Stimulated activated CD8-positive, alpha-beta memory T cell treated with anti-CD3 and anti-CD28 coated beads, Interleukin-7, amount 100 ng/mL, for 48 hours (primary cell): ENCODE measurements at regions not wholly inside any gene's neighbourhood (a gene's known extent, or its start where the extent isn't known, plus 50 kb on each side); places are given as distances from the start of the nearest gene placed in this dataset.

Source experiments
- DNase-seq, 2 donors: peaks; one replicate each; pipeline ENCODE4 v3.0.0-alpha.2; 2020; ENCODE audit warnings: low read depth in 1 of 2; ENCODE audit errors: extremely low read depth in 1 of 2

GRCh38 chr14:82270286-82270685 is 736.6 kb upstream of the SEL1L start:
- no peak for DNase-seq

GRCh38 chr14:82298811-82299210 is 765.2 kb upstream of the SEL1L start:
- no peak for DNase-seq

- no peak for DNase-seq
Measured at GRCh38 chr14:82309199-82309598, 775.5 kb upstream of the SEL1L start.

DNA sequence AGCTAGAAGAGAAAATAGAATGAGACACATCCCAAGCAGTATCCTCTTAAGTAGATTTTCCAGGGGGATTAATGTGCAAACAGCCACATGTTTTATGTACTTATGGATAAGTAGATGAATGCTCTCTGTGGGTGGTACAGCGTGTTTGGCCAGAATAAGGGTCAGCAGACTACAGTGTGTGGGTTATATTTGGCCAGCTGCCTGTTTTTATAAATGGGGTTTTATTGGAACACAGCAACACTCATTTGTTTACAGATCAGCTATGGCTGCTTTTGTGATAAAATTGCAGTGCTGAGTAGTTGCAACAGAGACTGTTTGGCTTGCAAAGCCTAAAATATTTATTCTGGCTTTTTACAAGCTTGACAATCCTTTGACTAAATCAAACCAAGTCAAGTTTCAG is 780.2 kb upstream of the SEL1L start:
- no peak for DNase-seq

- DNase-seq, result no peak
Measured at GRCh38 chr14:82328442-82328841, 794.8 kb upstream of the SEL1L start.

DNA sequence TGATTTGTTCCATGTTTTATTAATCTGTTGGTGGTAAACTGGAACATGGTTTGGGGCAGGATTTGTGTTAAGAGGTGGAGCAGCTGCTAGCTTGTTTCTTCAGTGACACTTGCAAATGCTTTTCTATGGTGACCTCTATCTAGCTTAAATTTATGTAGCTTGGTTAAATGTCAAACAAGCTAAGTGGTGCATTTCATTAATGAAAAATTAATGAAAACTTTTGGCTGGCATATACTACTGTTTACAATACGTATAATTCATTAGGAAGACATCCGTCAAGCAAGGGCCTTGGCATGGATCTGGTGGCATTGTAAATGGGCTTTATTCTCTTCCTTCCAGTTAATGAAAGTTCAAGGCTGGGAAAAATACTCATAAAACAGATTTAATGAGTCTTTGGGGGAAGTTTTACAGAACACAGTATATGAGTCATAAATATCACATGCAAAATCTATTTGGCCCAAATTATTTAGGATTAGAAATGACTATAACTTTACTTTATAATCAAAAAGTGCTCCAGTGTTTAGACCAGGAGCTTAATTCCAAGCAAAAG is 807.7 kb upstream of the SEL1L start:
- no peak for DNase-seq

DNA sequence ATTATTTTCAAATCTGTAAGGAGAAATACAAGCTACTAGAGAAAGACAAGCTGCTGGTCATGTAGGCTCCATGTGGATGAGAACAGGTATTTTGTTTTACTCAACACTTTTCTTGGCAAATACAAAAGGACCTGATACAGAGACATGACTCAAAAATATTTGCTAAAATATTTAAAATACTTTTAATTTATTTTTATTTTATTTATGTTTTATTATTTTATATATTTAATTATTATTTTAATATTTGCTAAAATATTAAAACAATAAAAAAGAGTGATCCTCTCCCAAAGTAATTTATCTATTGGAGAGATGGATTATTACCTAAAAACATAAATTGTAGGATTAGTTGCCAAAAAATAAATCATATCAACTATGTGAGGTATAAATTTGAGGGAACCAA is 808.9 kb upstream of the SEL1L start:
- no peak for DNase-seq

DNA sequence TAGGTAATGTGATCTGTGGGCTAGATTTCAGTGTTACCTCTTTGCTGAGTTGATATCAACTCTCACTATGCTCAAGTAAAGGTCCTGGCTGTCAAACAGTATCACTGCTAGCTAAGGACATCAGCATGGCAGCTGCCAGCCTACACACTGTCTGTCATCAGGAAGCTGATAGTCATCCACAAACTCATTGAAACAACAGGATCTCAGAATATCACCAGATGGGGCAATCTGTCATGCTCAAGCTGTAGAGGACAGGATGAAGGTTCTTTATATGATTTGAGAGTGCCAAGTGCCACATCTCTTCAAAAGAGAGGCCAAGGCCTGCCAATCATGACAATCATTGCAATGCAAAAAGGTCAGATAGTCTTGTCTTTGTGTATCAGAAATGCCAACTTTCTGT is 811.5 kb upstream of the SEL1L start:
- no peak for DNase-seq

GRCh38 chr14:82354126-82354525 is 820.5 kb upstream of the SEL1L start:
- DNase-seq, result no peak

DNA sequence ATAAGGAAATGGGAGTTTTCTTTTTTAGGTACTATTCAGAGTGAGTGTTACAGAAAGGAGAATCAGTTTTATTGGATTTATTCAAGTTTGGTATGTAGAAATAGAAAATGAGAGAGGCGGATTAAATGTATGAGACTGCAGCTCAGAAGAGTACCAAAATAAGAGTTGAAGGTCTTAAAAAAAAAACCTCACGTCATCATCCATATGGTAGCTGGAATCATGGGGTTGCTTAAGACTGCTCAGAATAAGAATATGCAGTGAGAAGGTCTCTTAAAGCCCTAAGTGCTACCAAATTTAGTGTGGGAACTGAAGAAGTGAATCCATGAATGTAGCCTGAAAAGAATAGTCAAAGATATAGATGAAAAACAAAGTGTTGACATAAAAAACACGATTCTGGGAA is 825.5 kb upstream of the SEL1L start:
- DNase-seq, result no peak

DNA sequence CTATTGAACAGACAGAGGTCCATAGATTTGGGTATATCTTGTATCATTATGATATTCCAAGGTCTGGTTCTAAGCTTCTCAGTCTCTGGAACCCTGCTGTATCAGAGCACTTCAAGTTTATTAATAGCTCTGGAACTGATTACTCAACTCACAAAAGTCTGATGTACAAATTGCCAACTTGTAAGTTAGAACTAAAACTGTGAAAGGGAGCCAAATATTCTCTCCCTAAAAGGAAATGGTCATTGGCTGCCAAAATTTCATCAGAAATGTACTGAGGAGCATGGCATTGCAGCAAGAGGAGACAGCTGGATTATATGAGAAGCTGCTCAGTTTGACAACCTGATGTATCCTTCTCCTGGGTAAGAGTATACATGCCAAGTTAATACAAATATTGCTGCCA is 828.8 kb upstream of the SEL1L start:
- no peak for DNase-seq

DNA sequence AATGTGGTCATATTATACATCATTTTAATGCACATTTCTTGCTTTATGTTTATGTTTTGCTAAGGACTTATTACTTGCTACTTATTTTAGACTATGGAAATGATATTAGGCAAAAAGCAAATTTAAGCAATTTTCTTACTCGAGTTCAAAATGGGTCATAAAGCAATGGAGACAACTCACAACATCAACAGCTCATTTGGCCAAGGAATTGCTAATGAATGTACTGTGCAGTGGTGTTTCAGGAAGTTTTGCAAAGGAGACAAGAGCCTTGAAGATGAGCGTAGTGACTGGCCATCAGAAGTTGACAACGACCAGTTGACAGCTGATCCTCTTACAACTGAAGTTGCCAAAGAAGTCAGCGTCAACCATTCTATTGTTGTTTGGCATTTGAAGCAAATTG is 831.8 kb upstream of the SEL1L start:
- DNase-seq, result no peak

GRCh38 chr14:82366803-82367202 is 833.1 kb upstream of the SEL1L start:
- no peak for DNase-seq

DNA sequence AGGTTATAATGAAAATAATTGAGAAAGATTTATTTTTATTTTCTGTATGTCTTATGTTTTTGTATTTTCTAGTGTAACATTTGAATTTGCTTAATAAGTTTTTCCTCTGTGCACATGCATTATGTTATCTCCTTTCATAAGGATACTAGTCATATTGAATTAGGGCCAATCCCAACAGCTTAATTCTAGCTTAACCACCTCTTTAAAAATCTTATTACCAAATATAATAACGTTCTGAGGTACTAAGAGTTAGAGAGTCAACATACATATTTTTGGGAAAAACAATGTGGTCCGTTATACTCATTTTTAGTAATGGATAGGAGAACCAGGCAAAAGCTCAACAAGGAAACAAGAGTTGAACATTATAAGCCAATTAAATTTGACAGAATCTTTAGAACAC is 845.6 kb upstream of the SEL1L start:
- DNase-seq, result no peak

GRCh38 chr14:82385048-82385447 is 851.4 kb upstream of the SEL1L start:
- DNase-seq, result no peak

DNA sequence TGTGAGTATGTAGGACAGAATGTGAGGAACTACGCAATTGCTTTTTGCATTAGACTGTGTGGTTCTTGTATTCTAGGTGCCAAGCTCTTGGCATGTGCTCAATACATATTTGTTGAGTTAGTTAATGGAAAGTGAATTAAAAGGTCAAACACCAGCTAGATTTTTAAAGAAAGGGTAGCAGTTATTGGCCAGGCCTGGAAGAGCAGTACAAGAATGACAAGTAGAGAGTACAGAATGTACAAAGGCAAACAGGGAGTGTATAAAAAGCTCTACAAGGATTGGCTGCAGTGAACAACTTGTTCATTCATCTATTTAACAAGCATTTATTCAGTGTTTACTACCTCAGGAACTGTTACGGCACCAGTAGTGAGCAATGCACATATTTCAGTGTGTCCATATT is 854.0 kb upstream of the SEL1L start:
- no peak for DNase-seq

DNA sequence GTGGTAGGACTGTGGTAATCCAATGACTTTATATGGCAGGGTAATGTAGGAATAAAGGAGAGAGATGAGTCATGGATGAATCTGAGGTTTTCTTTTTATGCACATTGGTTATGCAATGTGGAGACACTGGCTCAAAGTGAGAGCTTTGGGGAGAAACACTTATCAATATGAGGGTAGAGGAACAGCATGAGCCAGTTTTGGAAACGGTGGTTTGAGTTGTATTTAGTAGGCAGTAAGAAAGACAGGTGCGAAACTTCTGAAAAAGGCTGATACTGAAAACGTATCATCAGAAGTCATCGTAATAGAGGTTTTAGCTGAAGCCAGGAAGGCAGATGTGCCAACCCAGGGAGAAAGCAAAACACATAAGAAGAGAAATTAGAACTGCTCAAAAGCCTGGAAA is 854.8 kb upstream of the SEL1L start:
- no peak for DNase-seq

GRCh38 chr14:82390586-82390985 is 856.9 kb upstream of the SEL1L start:
- DNase-seq, result no peak

DNA sequence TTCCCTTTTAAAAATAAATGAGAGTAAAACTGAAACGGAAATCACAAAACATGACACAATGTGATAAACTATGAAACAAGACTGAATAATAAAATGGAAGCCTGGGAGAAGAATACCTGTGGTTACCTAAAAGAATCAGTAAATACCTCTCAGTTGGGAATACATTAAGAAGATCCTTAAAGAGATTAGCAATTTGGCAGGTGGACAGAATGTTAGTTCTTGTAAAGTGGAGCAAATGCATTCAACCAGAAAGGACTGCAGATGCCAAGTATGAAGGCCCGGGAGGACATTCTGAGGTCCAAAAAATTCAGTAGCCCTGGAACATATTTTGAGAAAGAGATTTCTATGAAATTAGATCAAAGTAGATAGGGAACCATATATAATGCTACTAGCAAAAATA is 861.3 kb upstream of the SEL1L start:
- no peak for DNase-seq

GRCh38 chr14:82398256-82398655 is 864.6 kb upstream of the SEL1L start:
- no peak for DNase-seq

DNA sequence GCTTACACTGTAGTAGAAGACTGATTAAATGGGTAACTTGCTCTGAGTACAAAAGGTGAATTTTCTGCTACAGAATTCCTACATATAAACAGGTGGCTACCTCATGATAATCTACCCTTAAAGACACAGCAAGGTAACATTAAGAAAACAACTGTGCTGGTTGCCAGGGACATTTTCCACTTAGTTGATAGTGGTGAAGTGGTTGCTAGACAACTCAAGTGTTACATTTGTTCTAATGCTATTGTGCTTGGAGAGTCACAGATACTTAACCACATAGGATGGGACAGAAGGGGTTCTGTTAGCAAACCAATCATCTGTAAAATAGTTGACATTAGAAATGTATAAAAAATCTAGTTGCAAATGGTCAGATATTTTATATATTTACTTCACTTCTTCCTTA is 870.3 kb upstream of the SEL1L start:
- DNase-seq, result no peak

- DNase-seq, result no peak
Measured at GRCh38 chr14:82410064-82410463, 876.4 kb upstream of the SEL1L start.

- DNase-seq, result no peak
Measured at GRCh38 chr14:82411298-82411697, 877.6 kb upstream of the SEL1L start.

GRCh38 chr14:82412545-82412944 is 878.9 kb upstream of the SEL1L start:
- DNase-seq, result no peak
